GM10266 (cell line): ENCODE measurements at regions not wholly inside any gene's neighbourhood (a gene's known extent, or its start where the extent isn't known, plus 50 kb on each side); places are given as distances from the start of the nearest gene placed in this dataset.

Source experiments
- DNase-seq: peaks from one replicate; pipeline ENCODE4 v3.0.0; 2012; ENCODE audit errors: extremely low spot score
- CTCF ChIP-seq: IDR thresholded peaks from 2 replicates; pipeline ENCODE4 v1.5.1; 2012; ENCODE audit warnings: mild to moderate bottlenecking, low read depth; ENCODE audit not compliant: control insufficient read depth, insufficient read depth; ENCODE audit errors: missing control alignments

GRCh38 chr6:125516644-125517043, 214.9 kb upstream of the HDDC2 start:
- no peak for TF ChIP-seq CTCF
- no peak for DNase-seq

GRCh38 chr6:125519367-125519766, 217.6 kb upstream of the HDDC2 start:
- no peak for DNase-seq
- TF ChIP-seq CTCF, result no peak

- TF ChIP-seq CTCF, result no peak
- no peak for DNase-seq
Measured at GRCh38 chr6:125524356-125524755, 222.6 kb upstream of the HDDC2 start.

GRCh38 chr6:125526007-125526720, 223.3 kb upstream of the HEY2 start:
- DNase-seq, result no peak
- no peak for TF ChIP-seq CTCF

GRCh38 chr6:125528621-125529041, 220.8 kb upstream of the HEY2 start:
- no peak for DNase-seq
- no peak for TF ChIP-seq CTCF

GRCh38 chr6:125529061-125529460, 220.4 kb upstream of the HEY2 start:
- no peak for DNase-seq
- TF ChIP-seq CTCF, result no peak

GRCh38 chr6:125533710-125534397, 215.6 kb upstream of the HEY2 start:
- no peak for TF ChIP-seq CTCF

More at GRCh38 chr6:125533710-125534397, 215.6 kb upstream of the HEY2 start:
- no peak for DNase-seq
